H1 (cell line): ENCODE measurements at regions not wholly inside any gene's neighbourhood (a gene's known extent, or its start where the extent isn't known, plus 50 kb on each side); places are given as distances from the start of the nearest gene placed in this dataset.

Experiments
- GTF2F1 ChIP-seq: IDR thresholded peaks from 2 replicates; pipeline ENCODE4 v1.6.1; 2012; ENCODE audit warnings: low read depth, low read length, improper control_type of control experiment, borderline replicate concordance
- KDM1A ChIP-seq: fragments of 200-600, 300-600 bp; sonication (generic); IDR thresholded peaks from 2 replicates; pipeline ENCODE4 v1.7.1; 2016; ENCODE audit warnings: mild to moderate bottlenecking, low read length, borderline replicate concordance
- MAFK ChIP-seq: IDR thresholded peaks from 2 replicates; pipeline ENCODE4 v1.6.1; 2012; ENCODE audit warnings: low read depth, mild to moderate bottlenecking, improper control_type of control experiment, low read length
- POU5F1 ChIP-seq: IDR thresholded peaks from 2 replicates; pipeline ENCODE4 v1.6.1; 2011; ENCODE audit warnings: low read depth, mild to moderate bottlenecking, low read length, moderate library complexity
- SUZ12 ChIP-seq: fragments of 200-600 bp; sonication (generic); IDR thresholded peaks from 2 replicates; pipeline ENCODE4 v1.6.1; 2012; ENCODE audit warnings: mild to moderate bottlenecking, inconsistent platforms, low read length, moderate library complexity, mixed read lengths

DNA sequence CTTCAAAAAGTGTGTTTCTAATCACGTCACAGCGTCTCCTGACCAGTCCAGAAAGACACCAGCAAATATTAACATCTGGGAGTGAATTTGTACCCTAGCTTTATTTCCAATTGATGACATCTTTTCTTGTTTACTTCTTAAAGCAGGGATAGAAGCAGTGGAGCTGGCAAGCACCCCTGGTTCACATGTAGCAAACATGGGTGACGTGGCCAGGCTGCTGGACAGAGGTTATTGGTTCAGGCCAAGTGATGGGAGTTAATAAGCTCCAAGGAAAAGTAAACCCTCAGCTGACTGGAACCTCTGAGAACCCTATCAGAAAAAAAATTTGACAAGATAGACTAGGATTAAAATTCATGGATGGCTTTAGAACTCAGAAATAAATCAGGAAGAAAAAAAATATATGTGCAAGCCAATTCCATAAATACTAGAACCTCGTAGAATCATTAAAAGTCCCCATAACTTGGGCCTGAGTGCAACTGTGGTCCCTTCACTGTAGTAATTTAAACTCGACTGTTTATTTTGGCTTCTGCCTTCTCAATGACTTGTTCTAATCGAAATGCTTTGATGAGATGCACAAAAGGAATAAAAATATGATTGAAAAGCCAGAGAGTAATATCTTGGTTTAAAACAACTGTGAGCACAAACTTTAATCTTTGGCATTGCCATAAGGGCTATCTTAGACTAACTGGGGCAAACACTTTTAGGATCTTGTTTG is 121.5 kb upstream of the CTAGE1 start (continued):
- TF ChIP-seq SUZ12: no peak
- TF ChIP-seq MAFK: no peak
- TF ChIP-seq GTF2F1: no peak
- no peak for TF ChIP-seq POU5F1
- TF ChIP-seq KDM1A: no peak
- TF ChIP-seq, all 59 proteins: peak for 0
